Endothelial cell (in vitro differentiated cells): ENCODE measurements at regions not wholly inside any gene's neighbourhood (a gene's known extent, or its start where the extent isn't known, plus 50 kb on each side); places are given as distances from the start of the nearest gene placed in this dataset.
A peak's percentile ranks its signal among the peaks of the same experiment; 100 is the strongest.

ENCODE experiments used
- DNase-seq: peaks from one replicate; pipeline ENCODE4 v3.0.0; 2021; ENCODE audit warnings: low spot score
- H3K27ac Mint-ChIP-seq: one replicate; pipeline ENCODE4 v1.8.0; 2021; ENCODE audit warnings: mixed read lengths, inconsistent platforms; ENCODE audit not compliant: unreplicated experiment
- H3K27me3 Mint-ChIP-seq: one replicate; pipeline ENCODE4 v1.8.0; 2021; ENCODE audit warnings: mild to moderate bottlenecking, moderate library complexity, mixed read lengths, inconsistent platforms; ENCODE audit not compliant: unreplicated experiment
- H3K36me3 Mint-ChIP-seq: one replicate; pipeline ENCODE4 v1.8.0; 2021; ENCODE audit warnings: mild to moderate bottlenecking, low read depth, mixed read lengths, inconsistent platforms; ENCODE audit not compliant: unreplicated experiment
- H3K4me1 Mint-ChIP-seq: one replicate; pipeline ENCODE4 v1.8.0; 2021; ENCODE audit warnings: mild to moderate bottlenecking, mixed read lengths, inconsistent platforms; ENCODE audit not compliant: unreplicated experiment
- H3K4me3 Mint-ChIP-seq: one replicate; pipeline ENCODE4 v1.8.0; 2021; ENCODE audit warnings: mild to moderate bottlenecking, mixed read lengths, inconsistent platforms; ENCODE audit not compliant: unreplicated experiment
- H3K9me3 Mint-ChIP-seq: one replicate; pipeline ENCODE4 v1.8.0; 2021; ENCODE audit warnings: mixed read lengths, inconsistent platforms; ENCODE audit not compliant: unreplicated experiment
- CTCF ChIP-seq: fragments of 200-600 bp; sonication (generic); IDR thresholded peaks from one replicate; pipeline ENCODE4 v1.5.0; 2021; ENCODE audit warnings: antibody characterized with exemption; ENCODE audit not compliant: unreplicated experiment

- Mint-ChIP-seq H3K36me3 (peaks cover 4% of the 10 kb centered on the region), H3K27ac (no peak overlapping the region), H3K4me3 (no peak overlapping the region), H3K27me3 (peaks cover 6% of the 10 kb centered on the region), H3K9me3 (no peaks in the 10 kb centered on the region), H3K4me1 (peaks cover 13% of the 10 kb centered on the region)
- TF ChIP-seq CTCF, result no peak
- no peak for DNase-seq
Measured at GRCh38 chr13:112254061-112254818, 121.9 kb upstream of the SPACA7 start.

GRCh38 chr13:112254900-112255299, 121.3 kb upstream of the SPACA7 start:
- DNase-seq, result no peak
- Mint-ChIP-seq H3K27me3 (peaks cover 6% of the 10 kb centered on the region), H3K36me3 (peaks cover 4% of the 10 kb centered on the region)

DNA sequence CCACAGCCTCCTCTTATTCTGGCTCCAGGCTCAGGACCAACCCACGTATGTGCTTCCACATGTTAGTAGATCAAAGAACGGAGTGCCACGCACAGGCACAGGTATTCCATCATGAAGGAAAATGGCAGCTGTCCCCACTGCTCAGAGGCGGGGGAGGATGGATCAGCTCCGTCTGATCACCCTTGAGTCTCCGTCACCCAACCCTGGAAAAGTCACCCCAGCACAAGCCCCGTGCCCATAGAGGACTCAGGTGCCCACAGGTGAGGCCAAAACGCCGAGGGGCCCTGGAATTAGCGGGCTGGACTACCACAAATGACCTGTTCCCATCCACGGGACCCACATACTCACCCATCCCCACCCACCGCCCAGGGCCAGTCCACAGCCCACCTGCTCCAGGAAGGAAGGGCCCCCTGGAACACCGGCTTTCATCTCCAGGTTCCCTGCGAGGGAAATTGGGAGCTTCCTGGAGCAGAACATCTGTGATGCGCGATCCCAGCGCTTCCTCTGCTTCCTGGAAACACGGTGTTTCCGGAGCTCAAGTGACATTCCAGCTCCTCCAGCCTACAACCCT, 120.5 kb upstream of the SPACA7 start:
- Mint-ChIP-seq H3K4me1 (peaks cover 13% of the 10 kb centered on the region), H3K27me3 (peaks cover 6% of the 10 kb centered on the region), H3K36me3 (peaks cover 4% of the 10 kb centered on the region), H3K4me3 (no peak overlapping the region), H3K27ac (peak overlapping the region; percentile 45), H3K9me3 (no peaks in the 10 kb centered on the region)
- peak; percentile 29 for DNase-seq
- no peak for TF ChIP-seq CTCF

More at GRCh38 chr13:112254900-112255299, 121.3 kb upstream of the SPACA7 start:
- no peaks in the 10 kb centered on the region for H3K9me3 Mint-ChIP-seq
- H3K4me3 Mint-ChIP-seq, result no peak overlapping the region
- peaks cover 13% of the 10 kb centered on the region for H3K4me1 Mint-ChIP-seq
- no peak for TF ChIP-seq CTCF
- peak overlapping the region; percentile 68 for H3K27ac Mint-ChIP-seq

- DNase-seq, result no peak
- Mint-ChIP-seq H3K36me3 (peaks cover 4% of the 10 kb centered on the region), H3K27me3 (peaks cover 6% of the 10 kb centered on the region), H3K27ac (no peak overlapping the region), H3K9me3 (no peaks in the 10 kb centered on the region), H3K4me1 (peaks cover 13% of the 10 kb centered on the region), H3K4me3 (no peak overlapping the region)
- no peak for TF ChIP-seq CTCF
Measured at GRCh38 chr13:112256716-112257494, 119.2 kb upstream of the SPACA7 start.
